SW 1271 (cell line): ENCODE measurements at regions not wholly inside any gene's neighbourhood (a gene's known extent, or its start where the extent isn't known, plus 50 kb on each side); places are given as distances from the start of the nearest gene placed in this dataset.

Experiments
- DNase-seq, 2 experiments: peaks; one replicate each; lab custom pipeline; 2025; lab: John Stamatoyannopoulos, UW

GRCh38 chr6:30806581-30807183 lies 62.3 kb upstream of the IER3 start:
- no peak for DNase-seq

GRCh38 chr6:30804333-30804732 lies 60.0 kb upstream of the IER3 start:
- DNase-seq, result no peak

- DNase-seq, result no peak
Measured at GRCh38 chr6:30802731-30803130, 58.4 kb upstream of the IER3 start.

- no peak for DNase-seq
Measured at GRCh38 chr6:30801950-30802349, 57.6 kb upstream of the IER3 start.

GRCh38 chr6:30800871-30801270 lies 56.5 kb upstream of the IER3 start:
- no peak for DNase-seq

GRCh38 chr6:30799210-30799609 lies 54.9 kb upstream of the IER3 start:
- DNase-seq, result no peak

GRCh38 chr6:30798494-30798893 lies 54.1 kb upstream of the IER3 start:
- DNase-seq, result no peak

- DNase-seq, result no peak
Measured at GRCh38 chr6:30795549-30796293, 51.4 kb upstream of the IER3 start.
